ENCODE measurements at regions not wholly inside any gene's neighbourhood (a gene's known extent, or its start where the extent isn't known, plus 50 kb on each side); places are given as distances from the start of the nearest gene placed in this dataset.

GRCh38 chr9:21672761-21673160 is 129.7 kb upstream of the MTAP start:
- DNase-seq = no peak

- DNase-seq = no peak
Measured at GRCh38 chr9:21674894-21675293, 127.5 kb upstream of the MTAP start.

- DNase-seq = no peak
Measured at GRCh38 chr9:21677387-21677786, 125.0 kb upstream of the MTAP start.

GRCh38 chr9:21677834-21678233 is 124.6 kb upstream of the MTAP start:
- no peak for DNase-seq

- no peak for DNase-seq
Measured at GRCh38 chr9:21679432-21679831, 123.0 kb upstream of the MTAP start.

- DNase-seq = no peak
Measured at GRCh38 chr9:21680590-21680989, 121.8 kb upstream of the MTAP start.

GRCh38 chr9:21681641-21682040 is 120.8 kb upstream of the MTAP start:
- no peak for DNase-seq

- no peak for DNase-seq
Measured at GRCh38 chr9:21682381-21682780, 120.1 kb upstream of the MTAP start.

- no peak for DNase-seq
Measured at GRCh38 chr9:21682981-21683380, 119.5 kb upstream of the MTAP start.

- DNase-seq = no peak
Measured at GRCh38 chr9:21683484-21684175, 118.8 kb upstream of the MTAP start.

GRCh38 chr9:21684231-21684630 is 118.2 kb upstream of the MTAP start:
- DNase-seq = no peak

- DNase-seq = no peak
Measured at GRCh38 chr9:21684831-21685362, 117.5 kb upstream of the MTAP start.

- no peak for DNase-seq
Measured at GRCh38 chr9:21685502-21685901, 116.9 kb upstream of the MTAP start.

GRCh38 chr9:21686738-21687137 is 115.7 kb upstream of the MTAP start:
- no peak for DNase-seq

- DNase-seq = no peak
Measured at GRCh38 chr9:21687351-21687750, 115.1 kb upstream of the MTAP start.

- DNase-seq = no peak
Measured at GRCh38 chr9:21688108-21689102, 114.0 kb upstream of the MTAP start.

GRCh38 chr9:21689854-21690253 is 112.6 kb upstream of the MTAP start:
- no peak for DNase-seq

GRCh38 chr9:21690561-21690960 is 111.9 kb upstream of the MTAP start:
- no peak for DNase-seq

- no peak for DNase-seq
Measured at GRCh38 chr9:21692390-21692789, 110.0 kb upstream of the MTAP start.

GRCh38 chr9:21694424-21694823 is 108.0 kb upstream of the MTAP start:
- no peak for DNase-seq

- DNase-seq = no peak
Measured at GRCh38 chr9:21695443-21695842, 107.0 kb upstream of the MTAP start.

- DNase-seq = no peak
Measured at GRCh38 chr9:21695874-21696341, 106.5 kb upstream of the MTAP start.

- no peak for DNase-seq
Measured at GRCh38 chr9:21696411-21696871, 106.0 kb upstream of the MTAP start.

GRCh38 chr9:21708260-21708711 is 94.2 kb upstream of the MTAP start:
- no peak for DNase-seq
